ENCODE measurements at regions not wholly inside any gene's neighbourhood (a gene's known extent, or its start where the extent isn't known, plus 50 kb on each side); places are given as distances from the start of the nearest gene placed in this dataset.
"Not testable (repeated sequence)": the region's sequence is repeated elsewhere in the genome, so short reads cannot be mapped to it uniquely, and the experiment has no call there.

DNA sequence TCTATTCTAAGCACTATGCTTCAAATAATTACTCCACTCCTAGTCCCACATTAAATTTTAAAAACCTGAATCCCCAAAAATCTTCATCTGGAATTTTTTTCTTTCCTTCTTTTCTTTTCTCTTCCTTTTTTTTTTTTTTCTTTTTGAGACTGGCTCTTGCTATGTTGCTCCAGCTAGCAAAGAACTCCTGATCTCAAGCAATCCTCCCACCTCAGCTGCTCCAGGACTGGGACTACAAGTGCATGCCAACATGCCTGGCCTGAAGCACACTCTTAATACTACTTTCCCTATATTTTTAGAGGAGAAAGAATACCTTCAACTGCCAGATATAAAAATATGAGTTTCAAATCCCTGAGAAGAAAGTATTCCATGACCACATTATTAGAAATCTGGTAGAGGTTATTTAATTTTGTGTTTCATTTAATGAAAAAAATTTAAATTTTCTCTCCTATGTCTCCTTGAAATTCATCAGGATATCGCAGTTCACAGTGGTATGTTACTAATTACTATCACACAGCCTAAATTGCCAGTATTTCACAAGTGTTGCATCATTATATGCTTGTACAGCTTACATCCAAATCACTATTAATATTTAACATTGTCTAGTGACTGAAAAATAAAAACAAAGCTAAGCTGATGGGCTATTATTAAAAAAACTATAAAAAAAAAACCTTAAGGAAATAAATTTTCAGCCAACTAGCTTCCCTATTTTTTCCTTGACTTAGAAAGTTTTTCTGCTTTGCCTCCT is 227.8 kb downstream of the NAF1 start:
- DNase-seq = no peak

DNA sequence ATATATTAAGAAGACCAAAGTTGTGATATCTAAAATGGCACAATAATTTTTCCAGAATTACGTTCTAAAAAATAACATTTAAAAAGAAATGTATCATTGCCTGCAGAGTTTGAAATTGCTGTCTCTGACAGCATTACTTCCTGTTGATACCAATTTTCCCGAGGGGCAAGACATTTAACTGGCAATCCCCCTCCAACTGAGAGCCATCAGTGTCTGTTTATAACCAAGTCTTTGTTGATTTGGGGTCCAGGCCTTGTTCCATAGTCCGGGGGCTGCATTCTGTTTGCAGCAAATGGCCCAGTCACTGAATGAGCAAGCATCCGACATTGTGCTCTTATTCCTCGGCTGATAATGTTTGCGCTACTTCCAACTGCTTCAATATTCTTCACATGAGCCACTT is 231.5 kb downstream of the NAF1 start:
- no peak for DNase-seq

DNA sequence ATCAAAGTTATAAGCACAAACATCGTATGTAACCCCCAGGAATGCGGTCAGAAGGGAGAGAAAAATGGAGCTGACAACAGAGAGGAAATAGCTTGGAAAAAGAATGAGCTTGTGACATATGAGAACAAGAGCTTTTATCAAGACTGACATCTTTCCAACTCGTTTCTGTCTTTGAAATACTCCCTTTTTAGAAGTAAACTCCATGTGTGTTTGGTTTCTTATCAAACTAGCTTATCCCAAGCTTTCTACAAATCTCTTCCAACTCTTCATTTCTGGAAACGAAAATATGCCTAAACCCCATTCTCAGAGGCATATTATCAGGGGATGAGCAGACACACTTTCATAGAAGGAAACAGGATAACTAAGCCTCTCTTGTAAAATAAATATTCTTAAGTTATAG is 235.4 kb downstream of the NAF1 start:
- no peak for DNase-seq

DNA sequence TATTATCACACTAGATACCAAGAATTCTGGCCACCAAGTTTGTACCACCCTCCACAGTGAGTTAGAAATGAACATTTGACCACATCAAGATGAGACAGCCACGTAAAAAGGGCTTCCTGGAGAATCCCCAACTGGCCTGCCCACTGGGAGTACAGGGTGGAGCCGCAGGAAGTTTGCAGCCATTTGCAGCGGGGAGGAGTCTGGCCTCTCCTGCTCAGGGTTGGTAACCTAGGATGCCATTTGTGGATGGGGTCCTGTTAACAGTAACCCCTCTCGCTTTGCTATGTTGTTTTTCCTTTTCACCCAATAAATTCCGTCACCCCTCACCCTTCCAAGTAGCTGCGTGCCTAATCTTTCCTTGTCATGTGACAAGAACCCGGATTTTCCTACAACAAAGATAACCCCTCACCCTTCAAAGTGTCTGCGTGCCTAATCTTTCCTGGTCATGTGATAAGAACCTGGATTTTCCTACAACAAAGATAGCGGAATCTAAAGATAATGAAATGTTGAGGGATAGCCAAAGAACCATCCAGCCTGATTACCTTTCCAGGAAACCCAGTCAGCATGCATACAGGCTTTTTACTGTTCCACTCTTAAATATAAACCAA is 245.4 kb downstream of the NAF1 start:
- no peak for DNase-seq

DNA sequence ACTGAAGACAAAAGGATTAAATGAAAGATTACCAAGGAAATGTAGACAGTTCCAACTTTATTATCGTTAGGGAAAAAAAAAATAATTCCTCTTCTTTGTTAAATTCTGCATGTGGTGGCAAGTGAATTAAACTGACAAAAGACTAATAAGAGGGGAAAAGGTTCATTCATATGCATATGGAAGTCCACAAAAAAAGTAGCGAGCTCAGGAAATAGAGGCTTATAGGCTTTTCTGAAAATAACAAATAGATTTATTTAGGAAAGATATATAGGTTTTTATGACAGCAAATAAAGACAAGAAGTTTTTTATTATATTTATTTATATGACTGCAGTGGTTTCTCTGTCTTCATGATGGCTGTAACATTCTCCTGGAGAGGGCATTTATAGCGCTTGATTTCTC is 246.0 kb downstream of the NAF1 start:
- DNase-seq = no peak

DNA sequence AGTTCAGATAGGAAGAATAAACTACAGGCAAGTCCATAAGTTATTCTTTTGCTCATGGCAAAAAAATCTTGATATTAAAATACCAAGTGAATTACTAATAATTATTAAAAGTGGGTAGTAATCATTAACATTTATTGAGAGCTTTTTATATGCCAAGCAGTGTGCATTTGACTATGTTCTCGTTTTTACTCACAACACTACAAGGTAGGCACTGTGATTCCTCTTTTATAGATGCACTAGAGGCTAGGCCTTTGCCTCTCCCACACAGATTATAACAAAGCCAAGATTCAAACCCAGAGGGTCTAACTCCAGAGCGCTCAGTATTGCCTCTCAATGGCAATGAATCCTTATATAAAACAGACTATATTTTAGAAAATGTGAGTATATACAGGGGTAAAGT is 254.2 kb downstream of the NAF1 start:
- no peak for DNase-seq

DNA sequence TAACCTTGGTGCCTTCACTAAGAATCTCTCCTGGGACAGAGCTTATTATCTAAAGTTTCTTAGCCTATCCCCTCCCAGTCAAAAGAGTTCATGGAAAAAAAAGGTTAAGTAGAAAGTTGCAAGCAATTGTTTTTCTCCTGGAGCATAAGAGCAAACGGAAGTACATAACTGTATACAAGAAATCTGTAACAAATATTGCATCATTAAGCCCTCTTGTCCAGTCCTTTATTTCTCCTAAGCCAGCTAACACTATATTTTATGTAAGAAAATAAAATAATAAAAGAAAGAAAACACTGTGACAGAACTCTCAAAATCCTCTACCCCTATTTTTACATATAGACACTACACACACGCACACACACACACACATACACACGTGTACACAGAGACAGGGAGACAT is 255.3 kb downstream of the NAF1 start:
- no peak for DNase-seq

DNA sequence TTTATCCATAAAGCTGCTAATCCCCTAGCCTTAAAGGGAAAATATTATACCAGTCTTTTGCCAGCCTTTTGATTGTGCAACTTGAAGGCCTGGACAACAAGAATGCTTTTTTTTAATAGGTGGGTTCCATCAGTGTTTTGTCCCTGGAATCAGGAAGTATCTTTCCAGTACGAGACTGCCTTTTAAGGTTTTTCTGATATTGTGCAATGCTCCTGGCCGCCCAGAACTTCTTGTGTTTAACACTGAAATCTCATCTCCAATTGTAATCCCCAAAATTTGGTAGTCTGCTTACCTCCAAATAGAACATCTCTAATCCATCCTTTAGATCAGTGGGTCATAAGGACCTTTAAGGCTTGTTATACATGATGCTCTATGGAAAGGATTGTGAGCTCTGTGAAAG is 256.7 kb downstream of the NAF1 start:
- DNase-seq = no peak

DNA sequence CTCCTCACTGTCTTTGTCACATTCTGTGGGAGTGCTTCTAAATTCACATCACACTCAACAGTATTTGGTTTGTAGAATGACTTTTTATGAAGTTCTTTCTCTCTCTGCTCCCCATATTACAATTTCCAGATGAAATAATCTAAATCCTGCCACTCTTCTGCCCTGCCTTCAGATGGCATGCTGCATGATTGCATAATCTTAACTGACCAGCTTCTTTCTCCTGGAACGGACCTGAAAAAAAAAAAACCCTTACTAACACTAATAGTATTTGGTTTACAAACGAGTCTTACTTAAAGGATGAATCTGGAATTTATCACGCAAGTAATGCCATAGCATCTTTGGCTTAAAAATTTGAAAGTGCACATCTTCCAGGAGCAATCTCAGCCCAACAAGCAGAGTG is 272.3 kb downstream of the NAF1 start:
- DNase-seq = no peak

DNA sequence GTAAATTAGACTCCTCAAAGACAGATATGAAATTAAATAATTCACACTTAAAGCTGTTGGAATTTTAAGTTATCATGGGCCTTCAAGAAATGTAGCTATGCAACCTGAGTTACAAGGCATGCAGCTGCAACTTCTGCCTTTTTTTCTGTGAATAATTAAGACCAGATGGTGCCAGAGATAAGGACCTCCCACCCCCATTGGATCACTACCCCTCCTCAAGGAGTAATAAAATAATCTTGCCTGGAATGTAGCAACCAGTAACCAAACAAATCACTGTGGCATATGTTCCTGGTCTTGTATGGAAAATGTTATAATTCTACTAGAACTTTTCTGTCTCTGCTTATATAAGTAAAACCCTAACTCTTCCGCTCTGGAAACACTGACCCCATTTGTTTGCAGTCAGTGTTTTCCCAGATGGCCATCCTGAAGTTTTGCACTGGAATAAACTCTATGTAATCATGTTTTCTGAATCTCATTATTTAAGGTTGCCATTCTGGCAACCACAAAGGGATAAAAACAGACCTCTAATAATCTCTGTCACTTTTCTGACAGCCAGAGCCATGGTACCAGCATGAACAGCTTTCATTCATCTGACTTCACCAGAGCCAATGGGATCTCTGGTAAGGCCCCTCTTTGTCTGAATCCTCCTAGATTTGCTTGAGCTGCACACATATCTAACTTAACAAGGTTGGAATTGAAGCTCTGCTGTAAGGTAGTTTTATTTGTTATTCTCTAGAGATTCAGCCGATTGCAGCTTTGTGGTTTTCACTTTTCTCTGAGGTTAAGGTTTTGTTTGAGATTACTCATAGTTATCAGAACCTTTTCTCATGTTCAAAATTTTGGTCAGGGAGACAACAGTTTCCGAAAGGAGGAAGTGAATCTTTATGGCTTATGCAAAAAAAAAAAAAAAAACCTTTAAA is 274.6 kb downstream of the NAF1 start:
- DNase-seq = no peak

DNA sequence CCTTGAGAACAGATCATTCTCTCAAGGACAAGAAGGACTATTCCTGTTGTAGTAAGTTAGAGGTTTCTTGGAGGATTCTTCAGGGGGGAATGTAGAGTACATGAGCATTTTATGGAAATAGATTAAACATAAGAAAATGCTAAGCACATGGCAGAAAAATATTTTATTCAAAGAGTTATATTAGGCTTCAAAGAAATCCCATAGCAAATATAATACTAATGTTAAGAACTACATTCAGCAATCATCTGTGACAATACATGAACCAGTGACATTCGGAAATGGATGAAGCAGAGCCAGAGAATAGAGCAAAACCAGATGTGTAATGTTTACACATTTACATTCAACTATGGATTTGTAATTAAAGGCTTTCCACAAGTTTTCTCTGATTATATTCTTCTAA is 288.6 kb downstream of the NAF1 start:
- DNase-seq = no peak

DNA sequence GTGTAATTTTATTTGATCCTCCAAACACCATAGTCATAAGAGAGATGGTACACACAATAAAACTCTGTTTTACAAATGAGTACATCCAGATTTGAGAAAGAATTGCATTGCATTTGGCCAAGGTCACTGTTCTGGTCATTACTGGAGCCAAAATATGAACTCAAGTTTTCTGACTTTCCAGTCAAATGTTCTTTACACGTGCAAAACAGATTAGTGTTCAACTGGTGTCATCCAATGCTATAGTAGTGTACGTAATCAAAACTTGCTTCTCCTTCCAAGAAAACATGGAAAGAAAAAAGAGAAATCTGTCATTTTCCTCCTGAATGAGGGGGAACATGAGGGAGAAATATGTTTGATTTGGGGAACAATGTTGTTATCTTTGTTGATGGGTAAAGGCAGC is 291.9 kb downstream of the NAF1 start:
- DNase-seq = no peak

DNA sequence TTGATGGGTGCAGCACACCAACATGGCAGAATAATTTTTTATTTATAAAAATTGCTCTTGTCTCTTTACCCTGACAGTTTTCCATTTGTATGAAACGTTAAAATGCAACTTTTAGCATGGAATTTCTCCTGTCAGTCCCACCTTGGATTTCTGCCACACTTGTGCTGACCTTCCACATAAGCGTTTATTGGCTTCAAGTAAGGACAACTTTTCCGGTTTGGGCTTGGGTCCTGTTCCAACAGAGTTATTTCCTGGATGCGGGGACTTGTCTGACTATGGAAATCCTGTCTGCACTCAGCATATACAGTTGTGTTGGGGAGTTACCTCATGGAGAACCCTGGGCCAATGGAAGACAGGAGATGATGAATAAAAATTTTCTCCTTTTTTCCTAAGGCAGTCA is 294.7 kb downstream of the NAF1 start:
- no peak for DNase-seq

DNA sequence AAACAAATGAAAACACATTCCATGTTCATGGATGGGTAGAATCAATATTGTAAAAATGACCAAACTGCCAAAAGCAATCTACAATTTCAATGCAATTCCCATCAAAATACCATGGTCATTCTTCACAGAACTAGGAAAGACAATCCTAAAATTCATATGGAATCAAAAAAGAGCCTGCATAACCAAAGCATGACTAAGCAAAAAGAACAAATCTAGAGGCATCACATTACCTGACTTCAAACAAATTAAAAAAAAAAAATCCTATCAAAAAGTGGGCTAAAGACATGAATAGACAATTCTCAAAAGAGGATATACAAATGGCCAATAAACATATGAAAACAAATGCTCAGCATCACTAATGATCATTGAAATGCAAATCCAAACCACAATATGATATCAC is 297.5 kb downstream of the NAF1 start:
- no peak for DNase-seq

DNA sequence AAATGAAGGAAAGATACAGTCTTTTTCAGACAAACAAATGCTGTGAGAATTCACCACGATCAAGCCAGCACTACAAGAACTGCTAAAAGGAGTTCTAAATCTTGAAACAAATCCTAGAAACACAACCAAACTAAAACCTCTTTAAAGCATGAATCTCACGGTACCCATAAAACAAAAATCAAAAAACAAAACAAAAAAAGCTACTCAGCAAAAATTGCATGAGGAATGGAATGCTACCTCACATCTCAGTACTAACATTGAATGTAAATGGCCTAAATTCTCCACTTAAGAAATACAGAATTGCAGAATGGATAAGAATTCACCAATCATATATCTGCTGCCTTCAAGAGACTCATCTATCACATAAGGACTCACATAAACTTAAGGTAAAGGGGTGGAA is 300.1 kb downstream of the NAF1 start:
- no peak for DNase-seq

DNA sequence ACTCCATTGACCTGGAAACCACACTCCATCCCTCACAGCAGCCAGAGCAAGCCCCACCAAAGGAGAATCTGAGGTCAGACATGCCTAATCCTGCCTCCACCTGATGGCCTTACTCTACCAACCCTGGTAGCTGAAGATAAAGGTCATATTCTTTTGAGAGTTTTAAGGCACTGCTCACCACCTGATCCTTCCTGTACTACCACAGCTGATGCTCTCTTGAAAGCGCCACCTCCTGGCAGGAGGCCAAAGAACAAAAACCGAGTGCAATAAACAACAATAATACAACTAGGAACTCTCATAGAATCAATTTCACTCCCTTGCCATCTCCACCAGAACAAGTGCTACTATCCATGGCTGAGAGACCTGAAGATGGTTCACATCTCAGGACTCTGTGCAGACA is 301.6 kb downstream of the NAF1 start:
- no peak for DNase-seq

DNA sequence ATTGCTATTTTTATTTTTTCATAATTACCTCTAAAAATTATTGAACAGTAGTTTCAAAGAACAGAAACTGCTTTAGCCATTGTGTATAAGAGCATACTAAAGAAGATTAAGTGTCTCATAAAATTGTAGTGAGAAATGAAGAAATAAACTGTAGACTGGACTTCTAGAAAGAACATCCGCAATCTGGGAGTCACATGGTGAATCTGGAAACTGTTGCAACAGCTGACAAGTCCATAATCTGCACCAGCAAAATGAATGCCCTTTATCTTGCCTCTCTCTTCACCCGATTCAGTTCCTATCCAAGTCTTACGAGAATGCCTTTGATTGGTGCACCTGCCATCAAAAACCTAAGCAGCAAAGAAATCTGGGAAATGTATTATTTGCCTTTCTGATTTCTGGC is 312.9 kb downstream of the NAF1 start:
- no peak for DNase-seq

DNA sequence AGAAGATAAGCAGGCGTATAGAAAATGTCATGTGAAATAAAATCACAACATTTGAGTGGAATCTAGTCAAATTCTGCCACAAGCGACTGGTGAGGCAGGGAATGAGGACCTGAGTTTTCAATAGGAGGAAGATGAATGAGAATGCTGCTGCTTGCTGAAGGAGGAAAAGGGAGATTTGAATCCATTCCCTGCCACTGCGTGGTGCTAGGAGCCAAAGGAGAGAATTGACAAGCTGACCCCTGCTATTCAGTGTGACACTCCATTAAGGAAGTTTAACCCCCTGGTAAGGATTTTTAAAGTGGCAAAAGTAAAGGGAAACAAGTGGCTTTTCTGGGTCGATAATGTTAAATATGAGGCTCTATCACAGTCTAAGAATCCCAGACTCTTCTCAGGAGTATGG is 314.0 kb downstream of the NAF1 start:
- DNase-seq = no peak

DNA sequence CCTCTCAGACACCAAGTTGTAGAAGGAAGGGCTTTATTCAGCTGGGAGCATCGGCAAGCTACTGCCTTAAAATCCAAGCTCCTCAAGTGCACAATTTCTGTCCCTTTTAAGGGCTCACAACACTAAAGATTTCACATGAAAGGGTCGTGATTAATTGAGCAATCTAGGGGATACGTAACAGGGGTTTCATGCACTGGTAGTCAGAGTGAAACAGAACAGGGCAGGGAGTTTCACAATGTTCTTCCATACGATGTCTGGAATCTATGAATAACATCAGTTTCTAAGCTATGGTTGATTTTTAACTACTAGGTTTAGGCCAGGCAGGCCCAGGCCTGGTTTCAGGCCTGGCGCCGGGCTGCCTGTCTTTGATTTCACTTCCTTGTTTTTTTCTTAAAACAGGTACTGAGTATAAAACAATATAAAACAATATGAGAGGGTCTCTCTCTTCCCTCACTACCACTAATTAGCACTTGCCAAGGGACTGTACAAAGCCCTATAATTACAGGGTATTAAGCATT is 315.4 kb downstream of the NAF1 start:
- DNase-seq = not testable (repeated sequence)

DNA sequence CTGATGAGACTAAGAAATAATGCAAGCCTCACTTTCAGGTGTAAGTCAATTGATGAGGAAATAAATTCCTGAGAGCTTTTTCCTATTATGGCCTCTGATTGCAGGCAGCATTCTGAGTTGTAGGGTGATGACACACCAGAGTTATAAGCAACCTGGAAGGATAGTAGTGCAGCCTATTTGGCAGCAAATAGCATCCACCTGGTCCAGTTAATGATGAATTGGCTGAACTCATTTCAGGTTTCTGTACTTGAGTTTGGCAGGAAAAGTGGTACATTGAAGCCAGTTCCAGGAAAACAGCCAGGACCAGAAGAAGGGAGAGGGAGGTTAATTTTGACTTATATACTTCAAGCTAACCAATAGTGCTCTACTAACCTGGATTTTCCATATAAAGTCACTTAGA is 316.8 kb downstream of the NAF1 start:
- DNase-seq = no peak

DNA sequence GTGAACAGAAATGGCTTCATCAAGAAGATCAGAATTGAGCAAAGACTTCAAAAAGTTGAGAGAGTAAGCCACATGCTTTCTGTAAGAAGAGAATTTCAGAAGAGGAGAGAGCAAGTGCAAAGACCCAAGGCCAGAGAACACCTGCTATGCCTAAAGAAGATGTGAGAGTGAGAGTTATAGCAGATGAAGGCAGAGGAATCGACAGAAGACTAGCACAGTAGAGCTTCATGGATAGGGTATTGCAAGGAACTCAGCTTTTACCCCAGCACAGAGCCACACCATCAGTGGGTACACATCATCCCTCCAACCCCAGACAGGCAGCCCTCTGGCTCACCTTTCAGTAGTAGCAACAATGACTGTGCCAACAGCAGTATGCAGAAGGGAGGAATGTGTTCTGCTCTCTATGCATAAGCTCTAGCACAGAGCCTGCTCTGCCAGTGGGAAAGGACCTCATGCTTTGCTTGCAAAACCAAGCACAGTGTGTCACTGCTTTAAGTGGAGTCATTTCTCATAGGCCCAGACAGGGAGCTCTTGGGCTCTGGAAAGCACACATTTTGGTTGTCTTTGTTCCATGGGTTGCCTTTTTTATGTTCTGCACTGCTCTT is 318.6 kb downstream of the NAF1 start:
- no peak for DNase-seq

DNA sequence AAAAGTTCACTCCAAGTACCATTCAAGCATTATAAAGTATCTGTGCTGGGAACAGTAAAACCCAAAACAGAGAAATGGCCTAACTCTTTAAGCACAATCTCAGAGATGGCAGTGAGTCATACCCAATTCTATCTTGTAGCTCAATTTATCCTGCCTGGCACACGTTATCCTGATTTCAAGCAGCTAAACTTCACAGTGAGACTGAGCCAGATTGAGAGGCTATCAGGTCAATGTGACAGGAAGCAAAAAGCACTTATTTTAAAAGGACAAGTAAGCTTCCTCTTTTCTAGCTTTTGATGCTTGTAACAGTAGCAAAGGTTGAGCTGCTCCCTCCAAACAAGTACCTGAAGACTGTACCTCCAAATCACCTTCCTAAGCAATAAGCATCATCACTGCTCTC is 324.9 kb downstream of the NAF1 start:
- no peak for DNase-seq

DNA sequence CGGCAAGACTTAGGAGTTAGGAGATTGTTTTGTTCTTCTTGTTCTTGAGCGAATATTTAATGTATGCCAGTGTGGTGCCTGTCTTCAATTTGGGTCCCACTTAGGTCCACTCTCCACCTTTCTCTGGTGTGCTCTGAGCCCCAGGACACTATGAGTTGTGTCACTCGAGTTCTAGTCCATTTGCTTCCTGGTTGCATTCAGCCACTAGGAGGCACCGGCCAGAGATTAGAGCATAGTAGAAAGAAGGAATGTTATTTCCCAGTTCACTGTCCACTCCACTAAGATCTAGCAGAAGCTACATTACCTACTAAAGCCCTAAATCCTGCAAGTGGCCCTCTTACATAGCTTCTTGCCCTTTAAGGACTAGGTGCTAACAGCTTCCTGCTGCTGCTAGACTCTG is 326.9 kb downstream of the NAF1 start:
- no peak for DNase-seq
